ENCODE measurements at regions not wholly inside any gene's neighbourhood (a gene's known extent, or its start where the extent isn't known, plus 50 kb on each side); places are given as distances from the start of the nearest gene placed in this dataset.

DNA sequence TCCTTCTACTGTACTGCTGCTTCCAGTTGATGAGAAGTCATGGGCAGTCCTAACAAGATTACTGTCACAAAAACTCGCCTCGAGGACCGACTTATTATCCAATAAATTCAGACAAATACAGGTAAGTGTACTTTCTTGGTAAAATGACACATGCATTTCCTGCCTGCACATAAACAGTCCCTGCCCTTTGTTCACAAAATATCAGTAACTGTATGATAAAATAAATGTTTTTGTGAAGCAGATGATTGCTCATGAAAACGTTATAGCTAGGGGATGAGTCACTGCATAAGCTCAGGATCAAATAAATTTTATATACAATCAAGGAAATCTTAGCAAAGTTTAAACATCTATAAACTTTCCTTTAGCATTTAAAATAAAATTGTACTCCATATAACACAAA is 164.5 kb upstream of the RIPOR2 start:
- Histone ChIP-seq H3K27ac (no peak overlapping the region), H3K36me3 (peaks cover 0 to 11% (median 0%) of the 10 kb centered on the region in 3 donors), H3K4me3 (no peak overlapping the region), H3K27me3 (no peaks in the 10 kb centered on the region), H3K9me3 (no peaks in the 10 kb centered on the region), H3K4me1 (no peaks in the 10 kb centered on the region)
- DNase-seq (ENCODE audit: low spot score in 2 of 2) = no peak
- no peak for TF ChIP-seq EP300 (IDR thresholded peaks at IDR 0.05)
- no peak for TF ChIP-seq POLR2A (IDR thresholded peaks at IDR 0.05)
- TF ChIP-seq, protein P1, sequence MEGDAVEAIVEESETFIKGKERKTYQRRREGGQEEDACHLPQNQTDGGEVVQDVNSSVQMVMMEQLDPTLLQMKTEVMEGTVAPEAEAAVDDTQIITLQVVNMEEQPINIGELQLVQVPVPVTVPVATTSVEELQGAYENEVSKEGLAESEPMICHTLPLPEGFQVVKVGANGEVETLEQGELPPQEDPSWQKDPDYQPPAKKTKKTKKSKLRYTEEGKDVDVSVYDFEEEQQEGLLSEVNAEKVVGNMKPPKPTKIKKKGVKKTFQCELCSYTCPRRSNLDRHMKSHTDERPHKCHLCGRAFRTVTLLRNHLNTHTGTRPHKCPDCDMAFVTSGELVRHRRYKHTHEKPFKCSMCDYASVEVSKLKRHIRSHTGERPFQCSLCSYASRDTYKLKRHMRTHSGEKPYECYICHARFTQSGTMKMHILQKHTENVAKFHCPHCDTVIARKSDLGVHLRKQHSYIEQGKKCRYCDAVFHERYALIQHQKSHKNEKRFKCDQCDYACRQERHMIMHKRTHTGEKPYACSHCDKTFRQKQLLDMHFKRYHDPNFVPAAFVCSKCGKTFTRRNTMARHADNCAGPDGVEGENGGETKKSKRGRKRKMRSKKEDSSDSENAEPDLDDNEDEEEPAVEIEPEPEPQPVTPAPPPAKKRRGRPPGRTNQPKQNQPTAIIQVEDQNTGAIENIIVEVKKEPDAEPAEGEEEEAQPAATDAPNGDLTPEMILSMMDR (IDR thresholded peaks at IDR 0.05) = no peak
- WGBS, 2 donors = 79 to 80% methylated on average over 4 of the region's 4 CpGs

GRCh38 chr6:25103603-25104002 is 167.8 kb upstream of the RIPOR2 start:
- H3K27ac ChIP-seq = no peak overlapping the region
- 65% methylated on average over 3 of the region's 3 CpGs for WGBS, 2 donors
- peaks cover 0 to 26% (median 0%) of the 10 kb centered on the region in 3 donors for H3K36me3 ChIP-seq
- no peaks in the 10 kb centered on the region for H3K27me3 ChIP-seq
- TF ChIP-seq POLR2A (IDR thresholded peaks at IDR 0.05) (no peak), EP300 (IDR thresholded peaks at IDR 0.05) (no peak)
- TF ChIP-seq, protein P1 (IDR thresholded peaks at IDR 0.05) = no peak
- no peaks in the 10 kb centered on the region for H3K9me3 ChIP-seq
- DNase-seq (ENCODE audit: low spot score in 2 of 2) = no peak
- no peaks in the 10 kb centered on the region for H3K4me1 ChIP-seq
- H3K4me3 ChIP-seq = no peak overlapping the region

DNA sequence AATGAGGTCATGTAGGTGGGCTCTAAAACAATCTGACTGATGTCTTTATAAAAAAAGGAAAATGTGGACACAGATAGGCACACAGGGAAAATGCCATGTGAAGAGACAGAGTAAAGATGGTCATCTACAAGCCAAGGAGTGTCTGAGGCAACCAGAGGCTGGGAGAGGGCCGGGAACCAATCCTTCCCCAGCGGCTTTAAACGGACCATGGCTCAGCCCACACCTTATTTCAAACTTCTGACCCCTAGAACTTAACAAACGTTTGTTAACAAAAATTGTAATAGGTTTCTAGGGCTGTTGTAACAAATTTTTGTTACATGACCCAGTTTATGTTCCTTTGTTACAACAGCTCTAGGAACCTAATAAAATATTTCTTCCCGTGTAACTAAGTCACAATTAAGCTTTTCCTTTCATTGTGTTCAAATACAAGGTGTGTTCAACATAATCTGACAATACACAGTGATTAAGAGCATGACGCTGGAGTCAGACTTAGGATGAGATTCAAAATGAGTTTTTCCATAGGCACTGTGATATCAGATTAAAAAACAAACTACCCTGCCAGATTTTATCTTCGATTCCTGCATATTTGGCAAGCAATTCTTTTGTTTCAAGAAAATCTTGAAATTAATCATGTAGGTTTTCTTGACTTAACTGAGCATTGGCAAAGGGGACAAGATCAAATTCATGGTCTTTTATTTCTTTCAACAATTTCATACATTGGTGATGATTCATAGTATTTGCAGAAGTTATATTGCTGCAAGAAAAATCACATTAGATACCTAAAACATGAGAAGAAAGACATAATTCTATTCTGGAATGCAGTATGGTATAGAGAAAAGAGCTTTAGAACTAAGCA is 169.5 kb upstream of the RIPOR2 start:
- no peaks in the 10 kb centered on the region for H3K27me3 ChIP-seq
- peak overlapping the region in 2 of 4 donors; percentile 22 to 43 for H3K27ac ChIP-seq
- TF ChIP-seq, protein P1 (IDR thresholded peaks at IDR 0.05) = no peak
- TF ChIP-seq EP300 (IDR thresholded peaks at IDR 0.05) (no peak), POLR2A (IDR thresholded peaks at IDR 0.05) (no peak)
- no peak for DNase-seq (ENCODE audit: low spot score in 2 of 2)
- no peak overlapping the region for H3K4me3 ChIP-seq
- WGBS, 2 donors = 69% methylated on average over 7 of the region's 7 CpGs
- no peaks in the 10 kb centered on the region for H3K9me3 ChIP-seq
- peaks cover 0 to 37% (median 0%) of the 10 kb centered on the region in 3 donors for H3K36me3 ChIP-seq
- H3K4me1 ChIP-seq = no peaks in the 10 kb centered on the region

DNA sequence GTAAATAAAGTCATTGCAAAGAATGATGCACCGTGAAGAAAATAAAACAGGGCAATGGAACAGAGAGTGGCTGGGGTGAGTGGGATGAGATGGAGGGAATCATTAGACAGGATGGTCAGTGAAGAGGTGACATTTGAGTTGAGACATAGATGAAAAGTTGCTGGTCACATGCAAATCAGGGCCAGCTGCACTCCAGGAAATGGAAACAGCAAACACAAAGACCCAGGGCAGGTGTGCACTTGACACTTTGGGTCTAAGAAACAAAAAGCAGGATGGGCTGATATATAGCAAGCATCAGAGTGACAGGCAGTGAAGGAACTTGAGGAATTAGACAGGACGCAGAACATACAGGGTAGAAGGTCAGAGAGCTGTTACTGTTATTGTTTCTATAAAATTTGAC is 171.5 kb upstream of the RIPOR2 start:
- H3K4me3 ChIP-seq = no peak overlapping the region
- no peaks in the 10 kb centered on the region for H3K27me3 ChIP-seq
- no peaks in the 10 kb centered on the region for H3K9me3 ChIP-seq
- DNase-seq (ENCODE audit: low spot score in 2 of 2) = no peak
- TF ChIP-seq POLR2A (IDR thresholded peaks at IDR 0.05) = no peak
- TF ChIP-seq EP300 (IDR thresholded peaks at IDR 0.05) = no peak
- TF ChIP-seq, protein P1 (IDR thresholded peaks at IDR 0.05) = no peak
- no peaks in the 10 kb centered on the region for H3K4me1 ChIP-seq
- H3K36me3 ChIP-seq = peaks cover 0 to 39% (median 0%) of the 10 kb centered on the region in 3 donors
- no peak overlapping the region for H3K27ac ChIP-seq
- WGBS, 2 donors = 79 to 93% methylated on average over 2 of the region's 2 CpGs

DNA sequence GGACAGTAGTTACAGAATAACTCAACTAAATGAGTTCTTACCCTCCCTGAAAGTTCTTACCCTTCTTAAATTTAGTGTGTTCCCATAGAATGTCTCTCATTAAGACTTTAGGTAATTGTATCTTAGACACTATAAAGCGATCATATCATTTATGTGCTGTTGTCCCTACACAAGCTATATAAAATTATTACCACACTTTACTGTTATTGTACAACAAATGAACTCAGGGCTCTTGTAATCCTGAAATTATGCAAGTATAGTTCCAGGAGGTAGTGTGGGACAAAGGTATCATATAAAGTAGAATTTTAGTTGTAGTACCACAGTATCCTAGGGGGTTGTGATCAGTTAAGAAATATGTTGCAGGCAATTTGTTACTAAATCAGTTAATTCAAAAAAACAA is 167.4 kb upstream of the CARMIL1 start:
- no peak for DNase-seq (ENCODE audit: low spot score in 2 of 2)
- 98 to 100% methylated on average over 1 of the region's 1 CpG for WGBS, 2 donors
- Histone ChIP-seq H3K36me3 (peaks cover 0 to 48% (median 0%) of the 10 kb centered on the region in 3 donors), H3K9me3 (no peaks in the 10 kb centered on the region), H3K4me1 (no peaks in the 10 kb centered on the region), H3K27ac (no peak overlapping the region), H3K4me3 (no peak overlapping the region), H3K27me3 (no peaks in the 10 kb centered on the region)
- TF ChIP-seq, protein P1 (IDR thresholded peaks at IDR 0.05) = no peak
- TF ChIP-seq EP300 (IDR thresholded peaks at IDR 0.05) (no peak), POLR2A (IDR thresholded peaks at IDR 0.05) (no peak)
